Common myeloid progenitor, CD34-positive (primary cell): ENCODE measurements at regions not wholly inside any gene's neighbourhood (a gene's known extent, or its start where the extent isn't known, plus 50 kb on each side); places are given as distances from the start of the nearest gene placed in this dataset.

Experiments
- CTCF ChIA-PET: fragments of 350-600 bp; sonication (Branson Sonifier 250); formaldehyde crosslinking; loops from one replicate; lab custom pipeline; 2021; ENCODE audit warnings: antibody characterized with exemption; lab: Charles Lee
- POLR2A ChIA-PET: fragments of 350-600 bp; sonication (Branson Sonifier 250); formaldehyde crosslinking; loops from one replicate; lab custom pipeline; 2021; ENCODE audit warnings: antibody characterized with exemption; lab: Charles Lee
- DNase-seq, 3 donors: peaks; one replicate each; pipeline versions ENCODE4 v3.0.0 to v3.0.0-alpha.2; 2013
- H3K27ac ChIP-seq, 2 experiments: 1 replicate in 1 of 2; 2 replicates in 1 of 2; pipeline ENCODE4 v1.7.0; 2013; ENCODE audit warnings: inconsistent platforms in 2 of 2, low read length in 2 of 2, mild to moderate bottlenecking in 2 of 2, low read depth in 1 of 2, moderate library complexity in 1 of 2; ENCODE audit not compliant: severe bottlenecking in 2 of 2, insufficient read depth in 1 of 2, poor library complexity in 1 of 2
- H3K27me3 ChIP-seq, 5 experiments: replicated peaks in 2 of 5; 1 replicate in 3 of 5; 2 replicates in 2 of 5; pipeline versions ENCODE4 v1.6.1 to v1.7.0; 2013; ENCODE audit warnings: low read length in 4 of 5, mild to moderate bottlenecking in 2 of 5, moderate library complexity in 2 of 5, inconsistent platforms in 1 of 5; ENCODE audit not compliant: insufficient read depth in 5 of 5, control insufficient read depth in 4 of 5
- H3K36me3 ChIP-seq, 4 experiments: 1 replicate in 2 of 4; 2 replicates in 2 of 4; pipeline versions ENCODE4 v1.6.1 to v1.7.0; 2013; ENCODE audit warnings: low read length in 3 of 4, control low read depth in 1 of 4, mild to moderate bottlenecking in 1 of 4; ENCODE audit not compliant: control insufficient read depth in 4 of 4, insufficient read depth in 4 of 4
- H3K4me1 ChIP-seq, 4 experiments: 1 replicate in 3 of 4; 2 replicates in 1 of 4; pipeline versions ENCODE4 v1.6.1 to v1.7.1; 2013; ENCODE audit warnings: low read length in 3 of 4, mild to moderate bottlenecking in 3 of 4, control low read depth in 1 of 4, inconsistent platforms in 1 of 4, moderate library complexity in 1 of 4; ENCODE audit not compliant: control insufficient read depth in 4 of 4, insufficient read depth in 4 of 4; ENCODE audit errors: control extremely low read depth in 1 of 4
- H3K4me3 ChIP-seq, 7 experiments: 1 replicate in 4 of 7; 2 replicates in 3 of 7; pipeline versions ENCODE4 v1.5.1 to v1.7.0; 2013; ENCODE audit warnings: mild to moderate bottlenecking in 7 of 7, low read length in 6 of 7, moderate library complexity in 6 of 7, inconsistent platforms in 2 of 7, low read depth in 2 of 7, control low read depth in 1 of 7; ENCODE audit not compliant: insufficient read depth in 4 of 7, control insufficient read depth in 1 of 7; ENCODE audit errors: extremely low read depth in 1 of 7
- H3K9me3 ChIP-seq, 5 experiments: 1 replicate in 4 of 5; 2 replicates in 1 of 5; pipeline versions ENCODE4 v1.6.1 to v1.7.1; 2013; ENCODE audit warnings: low read length in 4 of 5, mild to moderate bottlenecking in 2 of 5, inconsistent platforms in 1 of 5, low read depth in 1 of 5, moderate library complexity in 1 of 5; ENCODE audit not compliant: control insufficient read depth in 4 of 5, insufficient read depth in 2 of 5; ENCODE audit errors: control extremely low read depth in 1 of 5
- WGBS: methylation state at CpG from one replicate; pipeline ENCODE4 v1.1.5; 2013; ENCODE audit not compliant: insufficient coverage; 5-methylcytosine and 5-hydroxymethylcytosine counted together

- Histone ChIP-seq H3K27me3 (peaks cover 0 to 2% (median 0%) of the 10 kb centered on the region in 5 experiments), H3K27ac (no peak overlapping the region), H3K9me3 (no peaks in the 10 kb centered on the region), H3K4me1 (peaks cover 3 to 14% (median 9%) of the 10 kb centered on the region in 4 experiments), H3K36me3 (no peaks in the 10 kb centered on the region), H3K4me3 (no peak overlapping the region)
- CTCF ChIA-PET = interaction anchor here (1.1 kb wide), 1 partner anchor 42 kb away, joined by 3 read pairs; no protein-coding TSS in a partner anchor
- POLR2A ChIA-PET = interaction anchor here (0.6 kb wide), 1 partner anchor 259 kb away, joined by 3 read pairs; no protein-coding TSS in a partner anchor
- WGBS = 97% methylated on average over 11 of the region's 12 CpGs
- DNase-seq = no peak
Measured at GRCh38 chr3:13134166-13134878, 61.1 kb upstream of the IQSEC1 start.

GRCh38 chr3:13133471-13133981 is 60.3 kb upstream of the IQSEC1 start:
- Histone ChIP-seq H3K27ac (no peak overlapping the region), H3K4me3 (no peak overlapping the region), H3K4me1 (peaks cover 3 to 14% (median 9%) of the 10 kb centered on the region in 4 experiments), H3K36me3 (no peaks in the 10 kb centered on the region), H3K9me3 (no peaks in the 10 kb centered on the region), H3K27me3 (peaks cover 0 to 2% (median 0%) of the 10 kb centered on the region in 5 experiments)
- 98% methylated on average over 7 of the region's 14 CpGs for WGBS
- ChIA-PET CTCF (no interaction called here), POLR2A (interaction anchor here (0.6 kb wide), 1 partner anchor 260 kb away, joined by 3 read pairs; no protein-coding TSS in a partner anchor)
- no peak for DNase-seq

- peak; percentile 31 to 78 (median 64) for DNase-seq
- Histone ChIP-seq H3K36me3 (no peaks in the 10 kb centered on the region), H3K4me1 (peaks cover 3 to 14% (median 9%) of the 10 kb centered on the region in 4 experiments), H3K27ac (no peak overlapping the region), H3K9me3 (no peaks in the 10 kb centered on the region), H3K27me3 (peaks cover 0 to 2% (median 0%) of the 10 kb centered on the region in 5 experiments), H3K4me3 (no peak overlapping the region)
- ChIA-PET POLR2A (no interaction called here), CTCF (interaction anchor here (1.0 to 1.6 kb wide), 2 partner anchors 20 to 41 kb away, joined by 3 read pairs; no protein-coding TSS in a partner anchor)
- WGBS = 21% methylated on average over 4 of the region's 6 CpGs
Measured at GRCh38 chr3:13132731-13133410, 59.6 kb upstream of the IQSEC1 start.

GRCh38 chr3:13132281-13132680 is 59.1 kb upstream of the IQSEC1 start:
- Histone ChIP-seq H3K9me3 (no peaks in the 10 kb centered on the region), H3K27me3 (peaks cover 0 to 2% (median 0%) of the 10 kb centered on the region in 5 experiments), H3K36me3 (no peaks in the 10 kb centered on the region), H3K4me3 (no peak overlapping the region), H3K27ac (no peak overlapping the region), H3K4me1 (peaks cover 3 to 14% (median 9%) of the 10 kb centered on the region in 4 experiments)
- ChIA-PET CTCF (interaction anchor here (1.0 to 1.6 kb wide), 2 partner anchors 20 to 40 kb away, joined by 3 read pairs; no protein-coding TSS in a partner anchor), POLR2A (no interaction called here)
- no peak for DNase-seq
- 78% methylated on average over 4 of the region's 4 CpGs for WGBS

- Histone ChIP-seq H3K27ac (no peak overlapping the region), H3K9me3 (no peaks in the 10 kb centered on the region), H3K4me3 (no peak overlapping the region), H3K4me1 (peaks cover 3 to 14% (median 9%) of the 10 kb centered on the region in 4 experiments), H3K36me3 (no peaks in the 10 kb centered on the region), H3K27me3 (peaks cover 0 to 2% (median 0%) of the 10 kb centered on the region in 5 experiments)
- WGBS = 67% methylated on average over 1 of the region's 3 CpGs
- ChIA-PET POLR2A (no interaction called here), CTCF (no interaction called here)
- DNase-seq = no peak
Measured at GRCh38 chr3:13130464-13131193, 57.4 kb upstream of the IQSEC1 start.

GRCh38 chr3:13125092-13126015 is 52.1 kb upstream of the IQSEC1 start:
- WGBS = 96% methylated on average over 13 of the region's 13 CpGs
- Histone ChIP-seq H3K27ac (no peak overlapping the region), H3K4me3 (no peak overlapping the region), H3K4me1 (no peaks in the 10 kb centered on the region), H3K27me3 (no peaks in the 10 kb centered on the region), H3K36me3 (no peaks in the 10 kb centered on the region), H3K9me3 (no peaks in the 10 kb centered on the region)
- no peak for DNase-seq
- POLR2A ChIA-PET = no interaction called here
- CTCF ChIA-PET = interaction anchor here (1.3 kb wide), 1 partner anchor 9 kb away, joined by 4 read pairs; no protein-coding TSS in a partner anchor
